Fibroblast of villous mesenchyme (primary cell): ENCODE measurements at regions not wholly inside any gene's neighbourhood (a gene's known extent, or its start where the extent isn't known, plus 50 kb on each side); places are given as distances from the start of the nearest gene placed in this dataset.

Source experiments
- DNase-seq: peaks from one replicate; pipeline ENCODE4 v3.0.0-alpha.2; 2010; ENCODE audit warnings: low read depth
- H3K4me3 ChIP-seq: 2 replicates; pipeline ENCODE4 v1.5.1; 2011; ENCODE audit warnings: low read depth, mild to moderate bottlenecking, low read length
- TF ChIP-seq, protein P1 (sequence below): IDR thresholded peaks from 2 replicates; pipeline ENCODE4 v1.5.1; 2012; ENCODE audit warnings: low read depth, mild to moderate bottlenecking, low read length; ENCODE audit not compliant: insufficient read depth

DNA sequence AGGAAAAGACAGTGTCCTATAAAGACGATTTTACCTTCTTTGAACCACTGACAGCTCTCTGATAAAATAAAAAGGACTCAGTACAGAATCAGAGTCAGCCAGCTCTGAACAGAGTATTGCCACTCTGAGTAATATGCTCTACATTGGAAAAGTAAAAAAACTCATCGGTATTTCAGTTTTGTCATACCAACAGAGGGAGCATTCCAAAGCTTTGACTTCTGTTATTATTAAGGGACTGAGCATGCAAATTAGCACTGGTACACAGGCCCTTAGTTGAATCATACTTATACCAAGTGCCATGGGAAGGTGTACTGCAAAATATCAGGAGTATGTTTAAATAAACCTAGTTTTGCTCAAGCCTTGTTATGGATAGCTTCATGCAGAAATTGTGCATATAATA lies 509.0 kb upstream of the KIF2B start:
- no peak overlapping the region for H3K4me3 ChIP-seq
- DNase-seq = no peak
- TF ChIP-seq, protein P1, sequence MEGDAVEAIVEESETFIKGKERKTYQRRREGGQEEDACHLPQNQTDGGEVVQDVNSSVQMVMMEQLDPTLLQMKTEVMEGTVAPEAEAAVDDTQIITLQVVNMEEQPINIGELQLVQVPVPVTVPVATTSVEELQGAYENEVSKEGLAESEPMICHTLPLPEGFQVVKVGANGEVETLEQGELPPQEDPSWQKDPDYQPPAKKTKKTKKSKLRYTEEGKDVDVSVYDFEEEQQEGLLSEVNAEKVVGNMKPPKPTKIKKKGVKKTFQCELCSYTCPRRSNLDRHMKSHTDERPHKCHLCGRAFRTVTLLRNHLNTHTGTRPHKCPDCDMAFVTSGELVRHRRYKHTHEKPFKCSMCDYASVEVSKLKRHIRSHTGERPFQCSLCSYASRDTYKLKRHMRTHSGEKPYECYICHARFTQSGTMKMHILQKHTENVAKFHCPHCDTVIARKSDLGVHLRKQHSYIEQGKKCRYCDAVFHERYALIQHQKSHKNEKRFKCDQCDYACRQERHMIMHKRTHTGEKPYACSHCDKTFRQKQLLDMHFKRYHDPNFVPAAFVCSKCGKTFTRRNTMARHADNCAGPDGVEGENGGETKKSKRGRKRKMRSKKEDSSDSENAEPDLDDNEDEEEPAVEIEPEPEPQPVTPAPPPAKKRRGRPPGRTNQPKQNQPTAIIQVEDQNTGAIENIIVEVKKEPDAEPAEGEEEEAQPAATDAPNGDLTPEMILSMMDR = no peak

DNA sequence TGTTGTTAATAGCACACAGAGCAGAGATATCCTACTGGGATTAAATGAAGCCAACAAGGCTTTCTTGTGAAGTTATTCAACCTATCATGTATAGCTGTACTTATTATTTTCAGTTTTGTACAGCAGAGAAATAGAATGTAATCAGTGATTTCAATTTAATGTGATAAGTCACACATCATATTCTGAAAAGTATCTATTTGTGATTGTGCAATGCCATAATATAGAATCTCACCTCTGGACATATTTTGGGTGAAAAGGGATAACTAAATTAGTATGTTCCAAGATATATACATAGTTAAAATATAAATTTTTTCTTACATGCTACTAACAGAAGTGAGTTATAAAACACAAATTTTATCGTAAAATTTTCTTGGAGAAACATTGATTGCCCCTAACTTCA lies 544.3 kb upstream of the KIF2B start:
- DNase-seq = no peak
- no peak overlapping the region for H3K4me3 ChIP-seq
- TF ChIP-seq, protein P1 = no peak

DNA sequence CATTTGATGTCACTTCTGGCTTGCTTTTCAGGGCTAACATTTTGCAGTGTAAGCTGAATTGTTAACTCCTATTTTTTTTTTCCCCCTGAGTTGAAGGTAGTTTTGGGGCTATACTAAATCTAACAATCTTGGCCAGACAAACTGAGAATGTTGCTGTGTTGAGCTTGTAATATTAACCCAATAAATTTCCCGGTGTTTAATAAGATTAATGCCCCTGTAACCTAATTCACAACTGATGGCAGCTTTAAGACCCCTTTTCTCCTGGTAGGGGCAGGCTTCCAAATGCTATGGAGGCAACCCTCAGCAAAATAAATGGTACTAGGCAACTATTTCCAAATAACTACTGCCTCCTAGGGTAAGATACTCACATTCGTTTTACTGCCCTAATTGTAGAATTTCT lies 549.6 kb upstream of the KIF2B start:
- no peak for DNase-seq
- no peak overlapping the region for H3K4me3 ChIP-seq
- TF ChIP-seq, protein P1 = no peak

DNA sequence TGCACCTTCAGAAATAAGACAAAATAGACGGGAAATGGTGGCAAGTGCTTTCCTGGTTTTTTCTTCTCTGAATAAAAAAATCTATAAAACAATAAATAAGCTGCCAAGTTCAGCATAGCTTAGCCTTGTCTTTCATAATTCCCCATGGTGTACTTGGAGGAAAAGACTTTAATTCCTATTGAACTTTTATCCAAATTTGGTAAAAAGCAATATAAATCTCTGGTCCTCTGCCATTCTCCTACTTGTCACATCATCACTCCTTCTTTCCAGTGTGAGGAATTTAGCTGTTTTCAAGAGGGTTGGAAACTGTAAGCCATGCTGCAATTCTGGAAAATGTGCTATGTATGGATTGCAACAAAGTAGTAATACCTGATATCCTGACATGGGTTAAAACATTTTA lies 551.8 kb upstream of the KIF2B start:
- TF ChIP-seq, protein P1 = no peak
- H3K4me3 ChIP-seq = no peak overlapping the region
- no peak for DNase-seq

DNA sequence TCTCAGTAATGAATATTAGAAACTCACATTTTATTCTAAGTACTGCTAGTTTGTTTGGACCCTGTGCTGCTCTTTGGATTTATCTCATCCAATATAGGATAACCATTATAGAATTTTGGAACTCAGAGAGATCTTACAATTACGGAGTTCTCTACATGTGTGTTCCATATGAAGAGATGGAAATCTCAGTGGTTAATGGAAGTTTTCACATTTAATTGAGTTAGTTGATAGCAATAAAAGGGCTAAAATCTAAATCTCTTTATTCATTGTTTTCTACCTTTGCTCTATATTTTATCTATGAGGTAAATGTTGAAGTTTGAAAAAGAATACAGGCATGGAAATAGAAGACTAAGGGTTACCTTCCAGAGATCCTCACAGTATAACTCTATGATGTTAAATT lies 558.0 kb upstream of the KIF2B start:
- no peak overlapping the region for H3K4me3 ChIP-seq
- TF ChIP-seq, protein P1 = no peak

DNA sequence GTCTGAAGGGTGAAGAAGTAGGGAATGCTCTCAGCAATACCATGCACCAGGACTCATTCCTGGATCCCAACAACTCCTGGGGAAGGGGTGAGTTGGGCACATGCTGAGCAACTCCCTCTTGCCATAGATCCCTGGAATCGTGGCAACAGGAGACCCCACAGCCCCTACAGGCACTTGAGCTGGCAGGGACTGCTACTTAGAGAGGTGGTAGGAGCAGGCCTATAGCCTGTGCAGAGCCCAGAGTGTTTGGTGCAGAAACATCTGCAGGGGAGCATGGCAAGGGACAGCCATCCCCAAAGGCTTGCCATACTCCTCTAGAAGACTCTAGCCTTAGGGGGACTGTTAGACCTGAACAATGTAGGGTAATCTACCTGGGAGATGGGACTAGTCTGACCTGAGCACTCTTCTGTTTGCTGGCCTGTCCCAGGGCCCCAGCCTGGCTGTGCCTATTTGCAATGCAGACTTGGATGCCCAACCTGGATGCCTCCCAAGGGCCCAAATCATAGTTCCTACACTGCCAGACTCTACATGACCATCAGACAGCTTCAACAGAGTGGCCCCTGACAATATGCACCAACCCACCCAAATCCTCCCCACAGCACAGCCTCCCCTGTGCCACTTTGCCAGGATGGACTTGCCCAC lies 568.6 kb upstream of the KIF2B start:
- no peak for DNase-seq

More for the DNA sequence above, 558.0 kb upstream of the KIF2B start:
- no peak for DNase-seq

More for the DNA sequence above, 568.6 kb upstream of the KIF2B start:
- TF ChIP-seq, protein P1 = no peak
- no peak overlapping the region for H3K4me3 ChIP-seq
